ENCODE measurements at regions not wholly inside any gene's neighbourhood (a gene's known extent, or its start where the extent isn't known, plus 50 kb on each side); places are given as distances from the start of the nearest gene placed in this dataset.

GRCh38 chr13:109649713-109650112 lies 136.7 kb downstream of the IRS2 start:
- Histone ChIP-seq H3K9me3 (ENCODE audit: low read length) (no peaks in the 10 kb centered on the region), H3K4me1 (ENCODE audit: insufficient read depth, low read length, severe bottlenecking) (no peaks in the 10 kb centered on the region), H3K9me2 (ENCODE audit: low read depth, low read length) (0 out of 2 replicates have a peak, but pooled peaks cover 3% of the 10 kb centered on the region), H3K79me2 (ENCODE audit: insufficient read depth, low read length) (no peaks in the 10 kb centered on the region), H2AFZ (ENCODE audit: low read length) (no peak overlapping the region), H3K27me3 (ENCODE audit: insufficient read depth, low read length) (no peaks in the 10 kb centered on the region), H3F3A (ENCODE audit: insufficient read depth, low read length) (no peaks in the 10 kb centered on the region), H3K4me3 (ENCODE audit: low read depth, low read length, poor library complexity, severe bottlenecking) (no peak overlapping the region), H3K27ac (ENCODE audit: low read depth, low read length, poor library complexity, severe bottlenecking) (no peak overlapping the region), H3K36me3 (ENCODE audit: insufficient read depth, low read length) (no peaks in the 10 kb centered on the region), H3K9ac (ENCODE audit: low read length) (no peak overlapping the region), H4K20me1 (ENCODE audit: insufficient read depth, low read length) (no peaks in the 10 kb centered on the region), H3K4me2 (ENCODE audit: low read length) (no peak overlapping the region)
- TF ChIP-seq EZH2 (IDR thresholded peaks at IDR 0.05; ENCODE audit: borderline replicate concordance, low read length), result no peak
- no peak for TF ChIP-seq CTCF (IDR thresholded peaks at IDR 0.05; ENCODE audit: low read length)

GRCh38 chr13:109647699-109648098 lies 138.7 kb downstream of the IRS2 start:
- Histone ChIP-seq H3K4me1 (ENCODE audit: insufficient read depth, low read length, severe bottlenecking) (no peaks in the 10 kb centered on the region), H3K9me2 (ENCODE audit: low read depth, low read length) (0 out of 2 replicates have a peak, but pooled peaks cover 3% of the 10 kb centered on the region), H3F3A (ENCODE audit: insufficient read depth, low read length) (no peaks in the 10 kb centered on the region), H2AFZ (ENCODE audit: low read length) (no peak overlapping the region), H3K36me3 (ENCODE audit: insufficient read depth, low read length) (no peaks in the 10 kb centered on the region), H3K4me3 (ENCODE audit: low read depth, low read length, poor library complexity, severe bottlenecking) (no peak overlapping the region), H4K20me1 (ENCODE audit: insufficient read depth, low read length) (no peaks in the 10 kb centered on the region), H3K9ac (ENCODE audit: low read length) (no peak overlapping the region), H3K27ac (ENCODE audit: low read depth, low read length, poor library complexity, severe bottlenecking) (no peak overlapping the region), H3K4me2 (ENCODE audit: low read length) (no peak overlapping the region), H3K27me3 (ENCODE audit: insufficient read depth, low read length) (no peaks in the 10 kb centered on the region), H3K9me3 (ENCODE audit: low read length) (no peaks in the 10 kb centered on the region), H3K79me2 (ENCODE audit: insufficient read depth, low read length) (no peaks in the 10 kb centered on the region)
- no peak for TF ChIP-seq CTCF (IDR thresholded peaks at IDR 0.05; ENCODE audit: low read length)
- TF ChIP-seq EZH2 (IDR thresholded peaks at IDR 0.05; ENCODE audit: borderline replicate concordance, low read length), result no peak

- no peaks in the 10 kb centered on the region for H3K36me3 ChIP-seq (ENCODE audit: insufficient read depth, low read length)
- no peak overlapping the region for H3K4me3 ChIP-seq (ENCODE audit: low read depth, low read length, poor library complexity, severe bottlenecking)
- 0 out of 2 replicates have a peak, but pooled peaks cover 3% of the 10 kb centered on the region for H3K9me2 ChIP-seq (ENCODE audit: low read depth, low read length)
- no peaks in the 10 kb centered on the region for H3K27me3 ChIP-seq (ENCODE audit: insufficient read depth, low read length)
- H3K9ac ChIP-seq (ENCODE audit: low read length), result no peak overlapping the region
- H3K9me3 ChIP-seq (ENCODE audit: low read length), result no peaks in the 10 kb centered on the region
- H3F3A ChIP-seq (ENCODE audit: insufficient read depth, low read length), result no peaks in the 10 kb centered on the region
- H3K4me2 ChIP-seq (ENCODE audit: low read length), result no peak overlapping the region
- H4K20me1 ChIP-seq (ENCODE audit: insufficient read depth, low read length), result no peaks in the 10 kb centered on the region
- H3K27ac ChIP-seq (ENCODE audit: low read depth, low read length, poor library complexity, severe bottlenecking), result no peak overlapping the region
- H2AFZ ChIP-seq (ENCODE audit: low read length), result no peak overlapping the region
- H3K4me1 ChIP-seq (ENCODE audit: insufficient read depth, low read length, severe bottlenecking), result no peaks in the 10 kb centered on the region
- TF ChIP-seq EZH2 (IDR thresholded peaks at IDR 0.05; ENCODE audit: borderline replicate concordance, low read length) (no peak), CTCF (IDR thresholded peaks at IDR 0.05; ENCODE audit: low read length) (no peak)
- no peaks in the 10 kb centered on the region for H3K79me2 ChIP-seq (ENCODE audit: insufficient read depth, low read length)
These were observed 139.3 kb downstream of the IRS2 start for GRCh38 chr13:109647053-109647452.
